22Rv1 (cell line): ENCODE measurements at regions not wholly inside any gene's neighbourhood (a gene's known extent, or its start where the extent isn't known, plus 50 kb on each side); places are given as distances from the start of the nearest gene placed in this dataset.
"Not testable (repeated sequence)": the region's sequence is repeated elsewhere in the genome, so short reads cannot be mapped to it uniquely, and the experiment has no call there.

Experiments used
- H3K27ac ChIP-seq: fragments of 450-650 bp; 2 replicates; pipeline ENCODE4 v1.5.1; 2017
- CTCF ChIP-seq: fragments of 450-650 bp; IDR thresholded peaks from 2 replicates; pipeline ENCODE4 v1.5.1; 2017; ENCODE audit warnings: mild to moderate bottlenecking
- ZFX ChIP-seq: fragments of 450-650 bp; IDR thresholded peaks from 2 replicates; pipeline ENCODE4 v1.6.1; 2017; ENCODE audit warnings: antibody characterized with exemption, borderline replicate concordance

DNA sequence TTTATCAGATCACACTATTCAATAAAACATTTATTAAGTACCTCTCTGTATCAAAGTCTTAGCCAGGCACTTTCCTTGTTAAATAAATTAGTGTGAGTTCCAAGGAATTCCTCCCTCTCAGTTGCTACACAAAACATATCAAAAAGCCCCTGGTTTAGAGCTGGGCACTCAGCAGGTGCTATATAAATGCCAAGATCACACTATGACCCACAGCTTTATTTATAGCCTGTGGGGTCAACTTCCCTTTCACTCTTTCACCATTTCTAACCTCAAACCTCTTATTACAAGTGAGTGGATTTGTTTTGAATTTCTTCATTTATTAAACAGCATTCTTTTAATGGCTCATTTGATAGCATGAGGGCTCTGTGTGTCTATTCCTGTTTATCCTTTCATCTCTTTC is 112.6 kb upstream of the MPHOSPH6 start:
- no peak overlapping the region for H3K27ac ChIP-seq
- TF ChIP-seq CTCF (no peak), ZFX (no peak)

DNA sequence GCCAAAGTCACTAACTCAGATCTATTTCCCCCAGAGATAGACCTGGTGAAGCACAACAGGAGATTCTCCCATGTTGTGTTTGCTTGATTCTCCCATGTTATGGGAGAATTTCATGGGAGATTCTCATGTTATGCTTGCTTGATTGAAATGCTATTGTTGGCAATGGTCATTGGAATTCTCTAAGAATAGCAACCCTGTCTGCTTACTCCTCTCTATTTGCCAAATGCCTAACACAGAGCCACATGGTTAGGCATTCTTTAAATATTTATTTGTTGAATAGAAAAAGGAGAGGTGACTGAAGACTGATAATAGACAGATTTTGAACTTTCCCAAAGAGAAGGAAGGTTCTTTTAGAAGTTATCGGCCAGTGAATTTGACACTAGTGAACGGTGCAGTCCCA is 111.5 kb upstream of the MPHOSPH6 start:
- no peak overlapping the region for H3K27ac ChIP-seq
- TF ChIP-seq ZFX (no peak), CTCF (no peak)

- TF ChIP-seq ZFX (no peak), CTCF (no peak)
- H3K27ac ChIP-seq = no peak overlapping the region
These were observed 110.8 kb upstream of the MPHOSPH6 start for GRCh38 chr16:82280867-82281266.

DNA sequence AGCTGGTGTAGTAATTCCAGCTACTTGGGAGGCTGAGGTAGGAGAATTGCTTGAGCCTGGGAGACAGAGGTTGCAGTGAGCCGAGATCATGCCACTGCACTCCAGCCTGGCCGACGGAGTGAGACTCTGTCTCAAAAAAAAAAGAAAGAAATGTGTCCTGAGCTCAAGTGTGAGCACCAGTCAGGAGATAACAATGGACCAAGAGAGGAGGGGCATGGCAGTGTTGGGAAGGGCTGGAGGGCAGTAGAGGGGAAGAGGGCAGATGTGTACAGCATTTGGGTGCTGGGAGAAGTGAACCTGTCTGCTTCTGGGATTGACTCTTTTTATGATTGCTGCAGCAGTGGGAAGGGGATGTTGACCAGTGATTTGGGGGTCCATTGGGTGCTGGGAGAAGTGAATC is 105.3 kb upstream of the MPHOSPH6 start:
- H3K27ac ChIP-seq = not testable (repeated sequence)

GRCh38 chr16:82271636-82272035 is 101.6 kb upstream of the MPHOSPH6 start:
- no peak overlapping the region for H3K27ac ChIP-seq
- TF ChIP-seq ZFX (no peak), CTCF (no peak)

DNA sequence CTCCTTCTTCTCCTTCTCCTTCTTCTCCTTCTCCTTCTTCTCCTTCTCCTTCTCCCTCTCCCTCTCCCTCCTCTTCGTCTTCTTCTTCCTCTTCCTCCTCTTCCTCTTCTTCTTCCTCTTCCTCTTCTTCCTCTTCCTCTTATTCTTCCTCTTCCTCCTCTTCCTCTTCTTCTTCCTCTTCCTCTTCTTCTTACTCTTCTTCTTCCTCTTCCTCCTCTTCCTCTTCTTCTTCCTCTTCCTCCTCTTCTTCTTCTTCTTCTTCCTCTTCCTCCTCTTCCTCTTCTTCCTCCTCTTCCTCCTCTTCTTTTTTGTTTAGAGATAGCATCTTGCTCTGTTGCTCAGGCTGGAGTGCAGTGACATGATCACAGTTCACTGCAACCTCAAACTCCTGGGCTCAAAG is 97.7 kb upstream of the MPHOSPH6 start:
- not testable (repeated sequence) for H3K27ac ChIP-seq

- H3K27ac ChIP-seq = no peak overlapping the region
- TF ChIP-seq ZFX (no peak), CTCF (no peak)
These were observed 95.8 kb upstream of the MPHOSPH6 start for GRCh38 chr16:82265809-82266208.

DNA sequence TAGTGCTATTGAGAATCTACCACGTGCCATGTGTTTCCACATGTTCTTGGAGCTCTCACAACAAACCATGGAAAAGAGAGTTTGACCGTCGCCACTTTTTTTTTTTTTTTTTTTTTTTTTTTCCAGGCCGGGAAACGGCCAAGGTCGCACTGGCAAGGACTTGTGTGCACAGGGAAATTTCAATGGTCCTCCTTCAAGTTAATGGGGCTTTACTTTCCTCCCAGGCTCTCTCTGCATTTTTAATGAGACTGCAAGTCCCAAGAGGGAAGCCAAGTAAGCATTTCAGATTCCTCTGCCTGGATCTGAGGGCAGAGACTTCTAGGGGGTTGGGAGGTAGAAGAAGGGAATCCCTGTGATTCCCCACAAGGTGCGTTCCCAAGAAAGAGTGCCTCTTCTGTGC is 94.7 kb upstream of the MPHOSPH6 start:
- TF ChIP-seq ZFX = no peak
- TF ChIP-seq CTCF = no peak
- H3K27ac ChIP-seq = no peak overlapping the region
